ENCODE measurements at regions not wholly inside any gene's neighbourhood (a gene's known extent, or its start where the extent isn't known, plus 50 kb on each side); places are given as distances from the start of the nearest gene placed in this dataset.

DNA sequence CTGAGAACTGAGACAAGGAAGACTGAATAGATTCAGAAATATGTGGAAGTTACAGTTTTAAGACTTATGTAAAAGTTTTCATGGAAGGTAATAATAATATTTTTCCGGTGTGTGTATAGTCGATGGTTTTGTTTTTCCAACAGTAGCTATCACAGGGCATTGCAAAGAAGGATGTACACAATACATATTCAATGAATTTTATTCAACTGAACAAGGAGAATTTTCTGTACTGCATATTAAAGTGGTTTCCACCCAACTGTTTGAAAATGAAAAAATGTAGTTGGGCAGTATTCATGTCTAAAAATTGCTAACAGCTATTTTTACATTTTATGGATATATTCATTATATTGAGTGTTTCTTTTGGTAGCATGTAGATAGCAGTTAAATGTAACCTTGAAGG, 350.3 kb upstream of the ATP10A start:
- H3K27ac ChIP-seq (ENCODE audit: low read depth, low read length): no peak overlapping the region
- H3K4me1 ChIP-seq (ENCODE audit: control insufficient read depth, low read length): no peaks in the 10 kb centered on the region
- no peaks in the 10 kb centered on the region for H3K27me3 ChIP-seq (ENCODE audit: control insufficient read depth, low read length)
- no peaks in the 10 kb centered on the region for H3K9me2 ChIP-seq (replicated peaks; ENCODE audit: control insufficient read depth, low read length)
- H3F3A ChIP-seq (ENCODE audit: control insufficient read depth, insufficient read depth): no peaks in the 10 kb centered on the region
- H3K36me3 ChIP-seq (ENCODE audit: control insufficient read depth, low read length): no peaks in the 10 kb centered on the region
- no peak overlapping the region for H3K4me3 ChIP-seq (ENCODE audit: low read length)
- H3K4me2 ChIP-seq (ENCODE audit: low read length): no peak overlapping the region
- TF ChIP-seq, protein P1, sequence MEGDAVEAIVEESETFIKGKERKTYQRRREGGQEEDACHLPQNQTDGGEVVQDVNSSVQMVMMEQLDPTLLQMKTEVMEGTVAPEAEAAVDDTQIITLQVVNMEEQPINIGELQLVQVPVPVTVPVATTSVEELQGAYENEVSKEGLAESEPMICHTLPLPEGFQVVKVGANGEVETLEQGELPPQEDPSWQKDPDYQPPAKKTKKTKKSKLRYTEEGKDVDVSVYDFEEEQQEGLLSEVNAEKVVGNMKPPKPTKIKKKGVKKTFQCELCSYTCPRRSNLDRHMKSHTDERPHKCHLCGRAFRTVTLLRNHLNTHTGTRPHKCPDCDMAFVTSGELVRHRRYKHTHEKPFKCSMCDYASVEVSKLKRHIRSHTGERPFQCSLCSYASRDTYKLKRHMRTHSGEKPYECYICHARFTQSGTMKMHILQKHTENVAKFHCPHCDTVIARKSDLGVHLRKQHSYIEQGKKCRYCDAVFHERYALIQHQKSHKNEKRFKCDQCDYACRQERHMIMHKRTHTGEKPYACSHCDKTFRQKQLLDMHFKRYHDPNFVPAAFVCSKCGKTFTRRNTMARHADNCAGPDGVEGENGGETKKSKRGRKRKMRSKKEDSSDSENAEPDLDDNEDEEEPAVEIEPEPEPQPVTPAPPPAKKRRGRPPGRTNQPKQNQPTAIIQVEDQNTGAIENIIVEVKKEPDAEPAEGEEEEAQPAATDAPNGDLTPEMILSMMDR (IDR thresholded peaks at IDR 0.05; ENCODE audit: low read depth, low read length, poor library complexity, severe bottlenecking): no peak
- no peak for TF ChIP-seq EZH2phosphoT487 (IDR thresholded peaks at IDR 0.05; ENCODE audit: borderline replicate concordance, low read length)
- H3K9me3 ChIP-seq (ENCODE audit: control insufficient read depth, insufficient read depth, low read length): peaks cover 8% of the 10 kb centered on the region
- H3K79me2 ChIP-seq (ENCODE audit: control insufficient read depth, low read length): no peaks in the 10 kb centered on the region
- no peaks in the 10 kb centered on the region for H4K20me1 ChIP-seq (ENCODE audit: control insufficient read depth, insufficient read depth, low read depth, low read length)

DNA sequence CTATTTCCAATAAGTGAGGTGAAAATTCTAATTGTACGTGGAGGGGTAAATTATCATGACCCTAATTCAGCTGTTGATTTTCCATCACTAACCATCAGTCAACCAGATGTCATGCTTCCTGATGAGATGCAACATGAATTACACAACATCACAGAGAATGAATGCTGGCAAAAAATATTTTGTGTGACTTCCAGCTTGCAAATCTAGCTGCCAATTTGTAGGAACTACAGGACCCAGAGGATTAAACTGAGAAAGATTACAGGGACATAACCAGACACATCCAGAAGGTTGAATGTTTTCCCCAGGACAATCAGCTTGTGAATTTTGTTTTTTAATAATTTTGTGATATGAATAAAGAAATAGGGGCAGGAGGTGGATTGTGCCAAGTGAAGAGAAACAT, 349.0 kb upstream of the ATP10A start:
- Histone ChIP-seq H4K20me1 (ENCODE audit: control insufficient read depth, insufficient read depth, low read depth, low read length) (no peaks in the 10 kb centered on the region), H3K9me3 (ENCODE audit: control insufficient read depth, insufficient read depth, low read length) (peaks cover 7% of the 10 kb centered on the region), H3K27me3 (ENCODE audit: control insufficient read depth, low read length) (no peaks in the 10 kb centered on the region)

DNA sequence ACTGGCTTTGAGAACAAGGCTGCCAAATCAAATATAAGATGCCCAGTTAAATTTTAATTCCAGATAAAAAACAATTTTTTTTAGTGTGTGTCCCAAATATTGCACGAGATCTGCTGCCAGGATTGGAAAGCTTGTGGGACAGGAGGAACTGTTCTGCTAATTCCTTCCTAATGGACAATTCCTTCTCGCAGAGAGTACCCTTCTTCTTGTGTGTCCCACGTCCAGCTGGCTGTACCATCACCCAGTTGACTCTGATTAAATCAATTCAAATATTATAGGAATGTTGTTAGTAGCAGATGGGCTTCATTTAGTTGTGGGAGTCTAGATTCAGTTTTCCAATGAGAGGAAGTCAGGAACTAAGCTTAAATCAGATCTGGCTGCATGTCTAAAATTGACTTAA, 347.9 kb upstream of the ATP10A start:
- H3K79me2 ChIP-seq (ENCODE audit: control insufficient read depth, low read length): no peaks in the 10 kb centered on the region
- no peaks in the 10 kb centered on the region for H3K9me2 ChIP-seq (replicated peaks; ENCODE audit: control insufficient read depth, low read length)
- H3K27me3 ChIP-seq (ENCODE audit: control insufficient read depth, low read length): no peaks in the 10 kb centered on the region
- H3K4me2 ChIP-seq (ENCODE audit: low read length): no peak overlapping the region
- H3K9me3 ChIP-seq (ENCODE audit: control insufficient read depth, insufficient read depth, low read length): peaks cover 14% of the 10 kb centered on the region
- no peaks in the 10 kb centered on the region for H4K20me1 ChIP-seq (ENCODE audit: control insufficient read depth, insufficient read depth, low read depth, low read length)
- no peaks in the 10 kb centered on the region for H3K4me1 ChIP-seq (ENCODE audit: control insufficient read depth, low read length)
- H3K4me3 ChIP-seq (ENCODE audit: low read length): no peak overlapping the region
- no peak for TF ChIP-seq EZH2phosphoT487 (IDR thresholded peaks at IDR 0.05; ENCODE audit: borderline replicate concordance, low read length)
- TF ChIP-seq, protein P1 (IDR thresholded peaks at IDR 0.05; ENCODE audit: low read depth, low read length, poor library complexity, severe bottlenecking): no peak
- H3K27ac ChIP-seq (ENCODE audit: low read depth, low read length): no peak overlapping the region
- H3F3A ChIP-seq (ENCODE audit: control insufficient read depth, insufficient read depth): no peaks in the 10 kb centered on the region
- H3K36me3 ChIP-seq (ENCODE audit: control insufficient read depth, low read length): no peaks in the 10 kb centered on the region

More for the DNA sequence above, 349.0 kb upstream of the ATP10A start:
- Histone ChIP-seq H3F3A (ENCODE audit: control insufficient read depth, insufficient read depth) (no peaks in the 10 kb centered on the region), H3K4me1 (ENCODE audit: control insufficient read depth, low read length) (no peaks in the 10 kb centered on the region), H3K27ac (ENCODE audit: low read depth, low read length) (no peak overlapping the region), H3K9me2 (replicated peaks; ENCODE audit: control insufficient read depth, low read length) (no peaks in the 10 kb centered on the region), H3K36me3 (ENCODE audit: control insufficient read depth, low read length) (no peaks in the 10 kb centered on the region), H3K4me3 (ENCODE audit: low read length) (no peak overlapping the region), H3K79me2 (ENCODE audit: control insufficient read depth, low read length) (no peaks in the 10 kb centered on the region), H3K4me2 (ENCODE audit: low read length) (no peak overlapping the region)
- TF ChIP-seq, protein P1 (IDR thresholded peaks at IDR 0.05; ENCODE audit: low read depth, low read length, poor library complexity, severe bottlenecking): no peak
- TF ChIP-seq EZH2phosphoT487 (IDR thresholded peaks at IDR 0.05; ENCODE audit: borderline replicate concordance, low read length): no peak
